Adrenal gland (tissue), 9 donors: ENCODE measurements at regions not wholly inside any gene's neighbourhood (a gene's known extent, or its start where the extent isn't known, plus 50 kb on each side); places are given as distances from the start of the nearest gene placed in this dataset.

Experiments used
- DNase-seq, 7 donors: peaks; one replicate each; pipeline ENCODE4 v3.0.0-alpha.2; 2019 to 2020
- H3K27ac ChIP-seq, 5 donors: fragments of 200-600 bp; sonication (generic) in 4 of 5; 1 replicate in 3 of 5; 2 replicates in 2 of 5; pipeline versions ENCODE4 v1.5.1 to v1.8.0; 2016 to 2020; ENCODE audit warnings: mild to moderate bottlenecking in 1 of 5
- H3K27me3 ChIP-seq: fragments of 200-600 bp; 2 replicates; pipeline ENCODE4 v1.8.0; 2021
- H3K36me3 ChIP-seq, 2 donors: fragments of 200-600 bp; replicated peaks in 1 of 2; 1 replicate in 1 of 2; 2 replicates in 1 of 2; pipeline versions ENCODE4 v1.5.1 to v1.8.0; 2018 to 2022
- H3K4me1 ChIP-seq, 2 donors: fragments of 200-600 bp; replicated peaks in 1 of 2; 1 replicate in 1 of 2; 2 replicates in 1 of 2; pipeline versions ENCODE4 v1.5.1 to v1.8.0; 2018 to 2021
- H3K4me3 ChIP-seq, 4 donors: fragments of 200-600 bp; sonication (generic) in 3 of 4; one replicate each; pipeline ENCODE4 v1.5.1; 2016 to 2018
- H3K9me3 ChIP-seq, 3 donors: fragments of 200-600 bp; sonication (generic) in 1 of 3; replicated peaks in 1 of 3; 1 replicate in 2 of 3; 2 replicates in 1 of 3; pipeline versions ENCODE4 v1.5.1 to v1.8.0; 2016 to 2021
- POLR2A ChIP-seq, 2 donors: fragments of 450-650 bp; IDR thresholded peaks; one replicate each; pipeline ENCODE4 v1.6.1; 2017; ENCODE audit warnings: antibody characterized with exemption in 2 of 2, mild to moderate bottlenecking in 2 of 2, moderate library complexity in 1 of 2
- WGBS, 4 donors: extraction: QIAGEN DNeasy Blood & Tissue Kit in 2 of 4; methylation state at CpG; one replicate each; pipeline versions ENCODE4 v1.1.5 to v1.1.7; 2013 to 2017; 5-methylcytosine and 5-hydroxymethylcytosine counted together
- intact Hi-C, 2 donors: fragments of 100-400 bp; cut with DNase I; formaldehyde crosslinking; loops; one replicate each; pipeline versions ENCODE4 v1.14.1 to v1.15.0; 2022 to 2023
- TF ChIP-seq, protein P1 (sequence below), 6 experiments: fragments of 450-650 bp in 4 of 6; fragments of 200-600 bp in 2 of 6; sonication (generic) in 1 of 6; IDR thresholded peaks; 1 replicate in 5 of 6; 2 replicates in 1 of 6; pipeline versions ENCODE4 v1.5.1 to v1.8.0; 2016 to 2021; ENCODE audit warnings: antibody characterized with exemption in 6 of 6, mild to moderate bottlenecking in 2 of 6, moderate library complexity in 1 of 6
- donor health status: healthy with polysubstance abuse.
- donor health status: Bipolar disorder and iron deficiency.
- donor health status: DM: yes; HTN: yes; CAD: no.
- donor health status: DM: no; HTN: no; CAD: no.
- donor health status: DM: no; HTN: no; CAD: no.

DNA sequence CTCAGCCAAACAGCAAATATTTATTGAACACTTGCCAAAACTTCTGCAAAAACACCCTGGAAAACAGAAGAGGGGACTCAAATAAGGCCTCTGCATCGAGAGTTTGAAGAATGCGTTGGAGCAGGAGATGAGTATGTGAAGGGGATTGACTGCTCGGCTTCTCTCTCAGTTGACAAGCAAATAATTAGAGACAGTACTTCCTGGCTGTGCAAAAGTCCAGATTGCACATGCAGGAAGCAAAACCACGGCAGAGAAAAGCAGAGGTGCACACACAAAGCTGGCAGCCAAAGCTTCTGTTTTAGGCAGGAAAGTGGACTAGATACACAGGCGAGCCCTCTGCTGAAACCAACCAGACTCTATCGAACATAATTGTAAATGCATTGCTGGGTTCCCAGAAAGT lies 343.6 kb upstream of the MGMT start:
- Histone ChIP-seq H3K9me3 (peaks cover 0 to 6% (median 0%) of the 10 kb centered on the region in 3 donors), H3K36me3 (no peaks in the 10 kb centered on the region), H3K4me3 (no peak overlapping the region), H3K27me3 (no peaks in the 10 kb centered on the region), H3K27ac (no peak overlapping the region), H3K4me1 (no peaks in the 10 kb centered on the region)
- 58 to 70% (median 64%) methylated on average over 6 of the region's 6 CpGs for WGBS, 4 donors
- intact Hi-C loops: no loop called here
- DNase-seq: no peak
- TF ChIP-seq POLR2A (IDR thresholded peaks at IDR 0.05): no peak
- TF ChIP-seq, protein P1, sequence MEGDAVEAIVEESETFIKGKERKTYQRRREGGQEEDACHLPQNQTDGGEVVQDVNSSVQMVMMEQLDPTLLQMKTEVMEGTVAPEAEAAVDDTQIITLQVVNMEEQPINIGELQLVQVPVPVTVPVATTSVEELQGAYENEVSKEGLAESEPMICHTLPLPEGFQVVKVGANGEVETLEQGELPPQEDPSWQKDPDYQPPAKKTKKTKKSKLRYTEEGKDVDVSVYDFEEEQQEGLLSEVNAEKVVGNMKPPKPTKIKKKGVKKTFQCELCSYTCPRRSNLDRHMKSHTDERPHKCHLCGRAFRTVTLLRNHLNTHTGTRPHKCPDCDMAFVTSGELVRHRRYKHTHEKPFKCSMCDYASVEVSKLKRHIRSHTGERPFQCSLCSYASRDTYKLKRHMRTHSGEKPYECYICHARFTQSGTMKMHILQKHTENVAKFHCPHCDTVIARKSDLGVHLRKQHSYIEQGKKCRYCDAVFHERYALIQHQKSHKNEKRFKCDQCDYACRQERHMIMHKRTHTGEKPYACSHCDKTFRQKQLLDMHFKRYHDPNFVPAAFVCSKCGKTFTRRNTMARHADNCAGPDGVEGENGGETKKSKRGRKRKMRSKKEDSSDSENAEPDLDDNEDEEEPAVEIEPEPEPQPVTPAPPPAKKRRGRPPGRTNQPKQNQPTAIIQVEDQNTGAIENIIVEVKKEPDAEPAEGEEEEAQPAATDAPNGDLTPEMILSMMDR (IDR thresholded peaks at IDR 0.05): no peak

DNA sequence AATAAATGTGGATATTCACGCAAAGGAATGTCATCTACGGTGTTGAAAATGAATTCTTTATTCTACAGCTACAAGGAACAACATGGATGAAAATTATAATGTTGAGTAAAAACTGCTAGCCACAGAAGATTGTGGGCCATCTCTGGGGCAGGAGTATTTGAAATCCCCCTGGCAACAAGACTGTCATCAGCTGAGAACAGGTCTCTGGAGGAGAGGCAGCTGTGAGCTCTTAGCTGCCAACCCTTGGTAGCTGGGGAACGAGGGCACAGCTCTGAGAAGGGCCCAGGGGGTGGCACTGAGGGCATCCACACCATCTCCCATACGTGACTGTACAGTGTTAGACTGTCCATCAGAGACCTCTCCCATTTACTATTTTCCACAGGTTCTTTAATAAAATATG lies 340.1 kb upstream of the MGMT start:
- TF ChIP-seq, protein P1 (IDR thresholded peaks at IDR 0.05): no peak
- no peak for TF ChIP-seq POLR2A (IDR thresholded peaks at IDR 0.05)
- intact Hi-C loops: no loop called here
- H3K36me3 ChIP-seq: no peaks in the 10 kb centered on the region
- 69 to 85% (median 80%) methylated on average over 4 of the region's 4 CpGs for WGBS, 4 donors
- DNase-seq: no peak
- H3K9me3 ChIP-seq: peaks cover 0 to 6% (median 0%) of the 10 kb centered on the region in 3 donors
- H3K27me3 ChIP-seq: no peaks in the 10 kb centered on the region
- no peak overlapping the region for H3K27ac ChIP-seq
- H3K4me1 ChIP-seq: no peaks in the 10 kb centered on the region
- H3K4me3 ChIP-seq: no peak overlapping the region

DNA sequence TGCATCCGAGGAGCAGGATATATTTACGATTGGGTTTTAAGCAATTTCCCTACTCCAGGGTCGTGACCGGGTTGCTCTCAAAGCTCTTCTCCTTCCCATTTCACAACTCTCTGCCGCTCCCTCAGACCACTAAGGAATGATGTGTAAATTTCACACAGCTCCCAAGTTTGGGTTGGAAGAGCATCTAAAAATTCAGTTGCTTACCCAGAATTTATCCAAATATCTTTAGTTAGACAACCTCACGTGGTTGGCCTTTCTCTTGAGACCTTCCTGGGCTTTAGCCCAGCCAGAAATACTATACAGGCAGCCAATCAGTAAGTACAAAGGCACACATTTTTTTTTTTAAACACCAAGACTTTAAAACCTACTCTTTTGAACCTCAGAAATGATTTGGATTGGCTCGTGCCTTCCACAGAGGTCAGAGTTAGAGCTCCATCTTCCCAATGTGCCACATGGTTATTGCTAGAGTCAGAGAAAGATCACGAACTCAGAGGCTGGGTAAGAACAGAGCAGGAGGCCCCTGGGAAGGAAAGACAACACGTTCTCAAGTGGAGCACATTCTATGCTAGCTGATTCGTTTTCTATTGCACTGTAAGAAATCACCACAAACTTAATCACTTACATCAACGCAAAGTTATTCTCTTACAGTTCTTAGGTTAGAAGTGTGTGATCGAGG lies 335.4 kb upstream of the MGMT start:
- no peak for TF ChIP-seq POLR2A (IDR thresholded peaks at IDR 0.05)
- TF ChIP-seq, protein P1 (IDR thresholded peaks at IDR 0.05): no peak
- Histone ChIP-seq H3K9me3 (no peaks in the 10 kb centered on the region), H3K36me3 (no peaks in the 10 kb centered on the region), H3K4me1 (no peaks in the 10 kb centered on the region), H3K4me3 (no peak overlapping the region), H3K27ac (peak overlapping the region in 1 of 5 donors; percentile 13), H3K27me3 (no peaks in the 10 kb centered on the region)
- peak in 2 of 7 donors; percentile 2 to 14 for DNase-seq
- 52 to 59% (median 55%) methylated on average over 12 of the region's 12 CpGs for WGBS, 4 donors
- intact Hi-C loops: no loop called here

DNA sequence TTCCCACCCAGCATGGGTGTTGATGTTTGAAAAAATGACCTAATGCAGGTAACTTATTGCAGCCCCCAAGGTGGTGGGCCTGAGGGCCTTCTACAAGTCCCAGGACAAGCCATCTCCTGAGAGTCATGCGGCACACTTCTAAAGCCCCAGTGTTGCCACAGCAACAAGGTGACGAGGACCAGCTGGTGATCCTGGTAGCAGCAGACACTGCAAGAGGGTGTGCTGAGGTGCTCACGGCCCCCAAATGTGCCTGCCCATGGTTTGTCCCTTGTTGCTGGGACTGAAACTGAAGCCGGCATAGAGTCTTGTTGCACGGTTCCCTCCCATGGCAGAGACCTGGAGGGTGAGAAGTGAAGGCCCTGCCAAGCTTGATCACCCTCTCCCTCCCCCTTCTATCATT lies 333.2 kb upstream of the MGMT start:
- no peak overlapping the region for H3K27ac ChIP-seq
- no peaks in the 10 kb centered on the region for H3K9me3 ChIP-seq
- no peaks in the 10 kb centered on the region for H3K36me3 ChIP-seq
- 72 to 86% (median 80%) methylated on average over 5 of the region's 5 CpGs for WGBS, 4 donors
- intact Hi-C loops: no loop called here
- no peaks in the 10 kb centered on the region for H3K4me1 ChIP-seq
- TF ChIP-seq, protein P1 (IDR thresholded peaks at IDR 0.05): no peak
- TF ChIP-seq POLR2A (IDR thresholded peaks at IDR 0.05): no peak
- H3K4me3 ChIP-seq: no peak overlapping the region
- H3K27me3 ChIP-seq: no peaks in the 10 kb centered on the region
- DNase-seq: no peak
